ENCODE measurements at regions not wholly inside any gene's neighbourhood (a gene's known extent, or its start where the extent isn't known, plus 50 kb on each side); places are given as distances from the start of the nearest gene placed in this dataset.

- DNase-seq: no peak
Measured at GRCh38 chr1:214934045-214934444, 148.5 kb upstream of the KCNK2 start.

- DNase-seq: no peak
Measured at GRCh38 chr1:214935258-214935657, 147.3 kb upstream of the KCNK2 start.

GRCh38 chr1:214939180-214939579, 143.4 kb upstream of the KCNK2 start:
- no peak for DNase-seq

GRCh38 chr1:214941061-214941460, 141.5 kb upstream of the KCNK2 start:
- no peak for DNase-seq

GRCh38 chr1:214943054-214943453, 139.5 kb upstream of the KCNK2 start:
- no peak for DNase-seq

GRCh38 chr1:214946615-214947014, 135.9 kb upstream of the KCNK2 start:
- no peak for DNase-seq

GRCh38 chr1:214952648-214953047, 129.9 kb upstream of the KCNK2 start:
- DNase-seq: no peak

GRCh38 chr1:214953901-214954616, 128.5 kb upstream of the KCNK2 start:
- no peak for DNase-seq

- DNase-seq: no peak
Measured at GRCh38 chr1:214954617-214954949, 128.0 kb upstream of the KCNK2 start.

GRCh38 chr1:214957330-214958137, 125.0 kb upstream of the KCNK2 start:
- DNase-seq: peak; percentile 39

GRCh38 chr1:214958486-214958885, 124.1 kb upstream of the KCNK2 start:
- DNase-seq: no peak

- DNase-seq: no peak
Measured at GRCh38 chr1:214966346-214966745, 116.2 kb upstream of the KCNK2 start.

- no peak for DNase-seq
Measured at GRCh38 chr1:214967865-214968575, 114.5 kb upstream of the KCNK2 start.

GRCh38 chr1:214970016-214970415, 112.5 kb upstream of the KCNK2 start:
- DNase-seq: no peak

- DNase-seq: no peak
Measured at GRCh38 chr1:214971071-214971470, 111.5 kb upstream of the KCNK2 start.

- no peak for DNase-seq
Measured at GRCh38 chr1:214974002-214974401, 108.5 kb upstream of the KCNK2 start.

GRCh38 chr1:214976665-214977064, 105.9 kb upstream of the KCNK2 start:
- DNase-seq: no peak

GRCh38 chr1:214977110-214977509, 105.4 kb upstream of the KCNK2 start:
- DNase-seq: no peak

GRCh38 chr1:214977700-214978374, 104.7 kb upstream of the KCNK2 start:
- no peak for DNase-seq

- DNase-seq: no peak
Measured at GRCh38 chr1:214979191-214979590, 103.3 kb upstream of the KCNK2 start.

- DNase-seq: no peak
Measured at GRCh38 chr1:214980921-214981320, 101.6 kb upstream of the KCNK2 start.

- no peak for DNase-seq
Measured at GRCh38 chr1:214983126-214983869, 99.2 kb upstream of the KCNK2 start.

Measured in skin of body (tissue), 1 donor.